ENCODE measurements at regions not wholly inside any gene's neighbourhood (a gene's known extent, or its start where the extent isn't known, plus 50 kb on each side); places are given as distances from the start of the nearest gene placed in this dataset.

DNA sequence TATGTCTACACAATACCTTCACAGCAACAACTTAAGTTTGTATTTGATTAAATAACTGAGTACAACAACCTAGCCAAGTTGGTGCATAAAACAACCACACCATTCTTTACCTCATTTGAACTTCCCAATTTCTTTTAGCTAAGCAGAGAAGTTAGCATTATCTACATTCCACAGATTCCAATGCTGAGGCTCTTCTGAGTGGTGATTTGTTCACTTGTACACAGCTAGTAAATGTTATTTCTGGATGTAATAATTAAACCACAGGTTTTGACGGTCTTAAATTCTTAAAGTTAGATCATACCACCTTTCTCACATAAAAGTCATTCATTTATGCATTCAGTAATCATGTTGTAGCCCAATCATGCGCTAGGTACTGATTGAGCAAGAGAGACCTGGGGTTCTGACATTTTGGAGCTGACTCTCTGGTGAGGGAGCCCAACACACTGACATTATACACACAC, 102.5 kb downstream of the SST start:
- TF ChIP-seq, protein P1, sequence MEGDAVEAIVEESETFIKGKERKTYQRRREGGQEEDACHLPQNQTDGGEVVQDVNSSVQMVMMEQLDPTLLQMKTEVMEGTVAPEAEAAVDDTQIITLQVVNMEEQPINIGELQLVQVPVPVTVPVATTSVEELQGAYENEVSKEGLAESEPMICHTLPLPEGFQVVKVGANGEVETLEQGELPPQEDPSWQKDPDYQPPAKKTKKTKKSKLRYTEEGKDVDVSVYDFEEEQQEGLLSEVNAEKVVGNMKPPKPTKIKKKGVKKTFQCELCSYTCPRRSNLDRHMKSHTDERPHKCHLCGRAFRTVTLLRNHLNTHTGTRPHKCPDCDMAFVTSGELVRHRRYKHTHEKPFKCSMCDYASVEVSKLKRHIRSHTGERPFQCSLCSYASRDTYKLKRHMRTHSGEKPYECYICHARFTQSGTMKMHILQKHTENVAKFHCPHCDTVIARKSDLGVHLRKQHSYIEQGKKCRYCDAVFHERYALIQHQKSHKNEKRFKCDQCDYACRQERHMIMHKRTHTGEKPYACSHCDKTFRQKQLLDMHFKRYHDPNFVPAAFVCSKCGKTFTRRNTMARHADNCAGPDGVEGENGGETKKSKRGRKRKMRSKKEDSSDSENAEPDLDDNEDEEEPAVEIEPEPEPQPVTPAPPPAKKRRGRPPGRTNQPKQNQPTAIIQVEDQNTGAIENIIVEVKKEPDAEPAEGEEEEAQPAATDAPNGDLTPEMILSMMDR (IDR thresholded peaks at IDR 0.05), result no peak
- TF ChIP-seq POLR2AphosphoS5 (IDR thresholded peaks at IDR 0.05) (no peak), POLR2A (IDR thresholded peaks at IDR 0.05) (no peak)
